Adrenal gland (tissue), 9 donors: ENCODE measurements at regions not wholly inside any gene's neighbourhood (a gene's known extent, or its start where the extent isn't known, plus 50 kb on each side); places are given as distances from the start of the nearest gene placed in this dataset.

Experiments
- DNase-seq, 7 donors: peaks; one replicate each; pipeline ENCODE4 v3.0.0-alpha.2; 2019 to 2020
- H3K27ac ChIP-seq, 5 donors: fragments of 200-600 bp; sonication (generic) in 4 of 5; 1 replicate in 3 of 5; 2 replicates in 2 of 5; pipeline versions ENCODE4 v1.5.1 to v1.8.0; 2016 to 2020; ENCODE audit warnings: mild to moderate bottlenecking in 1 of 5
- H3K27me3 ChIP-seq: fragments of 200-600 bp; 2 replicates; pipeline ENCODE4 v1.8.0; 2021
- H3K36me3 ChIP-seq, 2 donors: fragments of 200-600 bp; replicated peaks in 1 of 2; 1 replicate in 1 of 2; 2 replicates in 1 of 2; pipeline versions ENCODE4 v1.5.1 to v1.8.0; 2018 to 2022
- H3K4me1 ChIP-seq, 2 donors: fragments of 200-600 bp; replicated peaks in 1 of 2; 1 replicate in 1 of 2; 2 replicates in 1 of 2; pipeline versions ENCODE4 v1.5.1 to v1.8.0; 2018 to 2021
- H3K4me3 ChIP-seq, 4 donors: fragments of 200-600 bp; sonication (generic) in 3 of 4; one replicate each; pipeline ENCODE4 v1.5.1; 2016 to 2018
- H3K9me3 ChIP-seq, 3 donors: fragments of 200-600 bp; sonication (generic) in 1 of 3; replicated peaks in 1 of 3; 1 replicate in 2 of 3; 2 replicates in 1 of 3; pipeline versions ENCODE4 v1.5.1 to v1.8.0; 2016 to 2021
- CTCF ChIP-seq, 6 experiments: fragments of 450-650 bp in 4 of 6; fragments of 200-600 bp in 2 of 6; sonication (generic) in 1 of 6; IDR thresholded peaks; 1 replicate in 5 of 6; 2 replicates in 1 of 6; pipeline versions ENCODE4 v1.5.1 to v1.8.0; 2016 to 2021; ENCODE audit warnings: antibody characterized with exemption in 6 of 6, mild to moderate bottlenecking in 2 of 6, moderate library complexity in 1 of 6
- POLR2A ChIP-seq, 2 donors: fragments of 450-650 bp; IDR thresholded peaks; one replicate each; pipeline ENCODE4 v1.6.1; 2017; ENCODE audit warnings: antibody characterized with exemption in 2 of 2, mild to moderate bottlenecking in 2 of 2, moderate library complexity in 1 of 2
- WGBS, 4 donors: extraction: QIAGEN DNeasy Blood & Tissue Kit in 2 of 4; methylation state at CpG; one replicate each; pipeline versions ENCODE4 v1.1.5 to v1.1.7; 2013 to 2017; 5-methylcytosine and 5-hydroxymethylcytosine counted together
- intact Hi-C, 2 donors: fragments of 100-400 bp; cut with DNase I; formaldehyde crosslinking; loops; one replicate each; pipeline versions ENCODE4 v1.14.1 to v1.15.0; 2022 to 2023
- donor health status: healthy with polysubstance abuse.
- donor health status: Bipolar disorder and iron deficiency.
- donor health status: DM: yes; HTN: yes; CAD: no.
- donor health status: DM: no; HTN: no; CAD: no.
- donor health status: DM: no; HTN: no; CAD: no.

- Histone ChIP-seq H3K27me3 (no peaks in the 10 kb centered on the region), H3K27ac (no peak overlapping the region), H3K9me3 (no peaks in the 10 kb centered on the region), H3K36me3 (no peaks in the 10 kb centered on the region), H3K4me1 (no peaks in the 10 kb centered on the region), H3K4me3 (no peak overlapping the region)
- no peak for TF ChIP-seq POLR2A (IDR thresholded peaks at IDR 0.05)
- no peak for TF ChIP-seq CTCF (IDR thresholded peaks at IDR 0.05)
- DNase-seq: no peak
- WGBS, 4 donors: 87 to 96% (median 93%) methylated on average over 9 of the region's 9 CpGs
- intact Hi-C loops: no loop called here
Measured at GRCh38 chr10:3355536-3355935, 183.0 kb upstream of the PITRM1 start.

- Histone ChIP-seq H3K27ac (no peak overlapping the region), H3K36me3 (no peaks in the 10 kb centered on the region), H3K27me3 (no peaks in the 10 kb centered on the region), H3K9me3 (no peaks in the 10 kb centered on the region), H3K4me1 (no peaks in the 10 kb centered on the region), H3K4me3 (no peak overlapping the region)
- intact Hi-C loops: no loop called here
- TF ChIP-seq POLR2A (IDR thresholded peaks at IDR 0.05) (no peak), CTCF (IDR thresholded peaks at IDR 0.05) (no peak)
- 87 to 95% (median 88%) methylated on average over 3 of the region's 3 CpGs for WGBS, 4 donors
- DNase-seq: no peak
Measured at GRCh38 chr10:3354174-3354900, 181.8 kb upstream of the PITRM1 start.

- Histone ChIP-seq H3K27me3 (no peaks in the 10 kb centered on the region), H3K36me3 (no peaks in the 10 kb centered on the region), H3K4me3 (no peak overlapping the region), H3K4me1 (no peaks in the 10 kb centered on the region), H3K27ac (no peak overlapping the region), H3K9me3 (no peaks in the 10 kb centered on the region)
- DNase-seq: no peak
- intact Hi-C loops: no loop called here
- WGBS, 4 donors: 15 to 28% (median 20%) methylated on average over 2 of the region's 2 CpGs
- no peak for TF ChIP-seq POLR2A (IDR thresholded peaks at IDR 0.05)
- no peak for TF ChIP-seq CTCF (IDR thresholded peaks at IDR 0.05)
Measured at GRCh38 chr10:3353235-3353634, 180.7 kb upstream of the PITRM1 start.

GRCh38 chr10:3350617-3351258, 178.2 kb upstream of the PITRM1 start:
- intact Hi-C loops: no loop called here
- H3K27me3 ChIP-seq: no peaks in the 10 kb centered on the region
- H3K27ac ChIP-seq: no peak overlapping the region
- no peaks in the 10 kb centered on the region for H3K36me3 ChIP-seq
- WGBS, 4 donors: 49 to 57% (median 56%) methylated on average over 14 of the region's 14 CpGs
- H3K4me1 ChIP-seq: no peaks in the 10 kb centered on the region
- no peak for DNase-seq
- H3K9me3 ChIP-seq: no peaks in the 10 kb centered on the region
- no peak overlapping the region for H3K4me3 ChIP-seq
- no peak for TF ChIP-seq POLR2A (IDR thresholded peaks at IDR 0.05)
- no peak for TF ChIP-seq CTCF (IDR thresholded peaks at IDR 0.05)
